Activated B cell treated with CpG ODN at 0.5 μM for 24 hours (primary cell): ENCODE measurements at regions not wholly inside any gene's neighbourhood (a gene's known extent, or its start where the extent isn't known, plus 50 kb on each side); places are given as distances from the start of the nearest gene placed in this dataset.

ENCODE experiments used
- ATAC-seq: fragments of 200-7000 bp; cut with Tn5 transposase; one replicate; pipeline ENCODE4 v1.10.0; 2021; ENCODE audit warnings: low read depth, mild to moderate bottlenecking, moderate library complexity
- CTCF ChIA-PET: fragments of 350-600 bp; sonication (Branson Sonifier 250); formaldehyde crosslinking; loops from one replicate; lab custom pipeline; 2021; ENCODE audit warnings: antibody characterized with exemption; lab: Charles Lee
- POLR2A ChIA-PET: fragments of 350-600 bp; sonication (Branson Sonifier 250); formaldehyde crosslinking; loops from one replicate; lab custom pipeline; 2021; ENCODE audit warnings: antibody characterized with exemption; lab: Charles Lee
- DNase-seq: peaks from one replicate; pipeline ENCODE4 v3.0.0; 2022
- H3K27ac Mint-ChIP-seq: one replicate; pipeline ENCODE4 v1.8.0; 2020; ENCODE audit warnings: mixed read lengths
- H3K27me3 Mint-ChIP-seq: one replicate; pipeline ENCODE4 v1.8.0; 2021; ENCODE audit warnings: mixed read lengths
- H3K36me3 Mint-ChIP-seq: one replicate; pipeline ENCODE4 v1.8.0; 2021; ENCODE audit warnings: low read depth, mixed read lengths
- H3K4me1 Mint-ChIP-seq: one replicate; pipeline ENCODE4 v1.8.0; 2021; ENCODE audit warnings: mixed read lengths
- H3K4me3 Mint-ChIP-seq: one replicate; pipeline ENCODE4 v1.8.0; 2020; ENCODE audit warnings: mild to moderate bottlenecking, mixed read lengths
- H3K9me3 Mint-ChIP-seq: one replicate; pipeline ENCODE4 v1.8.0; 2020; ENCODE audit warnings: mixed read lengths
- CTCF ChIP-seq: fragments of 200-600 bp; IDR thresholded peaks from one replicate; pipeline ENCODE4 v1.8.0; 2022; ENCODE audit warnings: antibody characterized with exemption, mild to moderate bottlenecking
- intact Hi-C: fragments of 100-400 bp; cut with micrococcal nuclease; formaldehyde crosslinking; loops from one replicate; pipeline ENCODE4 v1.15.1; 2024

- no peak for TF ChIP-seq CTCF
- ATAC-seq (no peak), DNase-seq (no peak)
- H3K36me3 Mint-ChIP-seq = no peaks in the 10 kb centered on the region
- no peak overlapping the region for H3K27ac Mint-ChIP-seq
- no peaks in the 10 kb centered on the region for H3K4me1 Mint-ChIP-seq
- H3K9me3 Mint-ChIP-seq = peaks cover 4% of the 10 kb centered on the region
- ChIA-PET POLR2A (interaction anchor here (0.6 kb wide), 1 partner anchor 13 kb away, joined by 4 read pairs; no protein-coding TSS in a partner anchor), CTCF (no interaction called here)
- no peaks in the 10 kb centered on the region for H3K27me3 Mint-ChIP-seq
- H3K4me3 Mint-ChIP-seq = no peak overlapping the region
- intact Hi-C loops = no loop called here
Measured at GRCh38 chr9:115169003-115169402, 51.0 kb upstream of the TNC start.

- Mint-ChIP-seq H3K27ac (no peak overlapping the region), H3K9me3 (peaks cover 4% of the 10 kb centered on the region), H3K4me3 (no peak overlapping the region), H3K27me3 (no peaks in the 10 kb centered on the region), H3K36me3 (no peaks in the 10 kb centered on the region), H3K4me1 (no peaks in the 10 kb centered on the region)
- ChIA-PET POLR2A (no interaction called here), CTCF (no interaction called here)
- no peak for ATAC-seq
- intact Hi-C loops = no loop called here
- no peak for TF ChIP-seq CTCF
- no peak for DNase-seq
Measured at GRCh38 chr9:115170358-115171073, 52.6 kb upstream of the TNC start.

GRCh38 chr9:115171921-115172388 is 54.0 kb upstream of the TNC start:
- Mint-ChIP-seq H3K27me3 (no peaks in the 10 kb centered on the region), H3K4me1 (no peaks in the 10 kb centered on the region), H3K9me3 (no peaks in the 10 kb centered on the region), H3K4me3 (no peak overlapping the region), H3K36me3 (no peaks in the 10 kb centered on the region), H3K27ac (no peak overlapping the region)
- ATAC-seq (no peak), DNase-seq (no peak)
- TF ChIP-seq CTCF = no peak
- ChIA-PET CTCF (no interaction called here), POLR2A (no interaction called here)
- intact Hi-C loops = no loop called here

- H3K27ac Mint-ChIP-seq = no peak overlapping the region
- ChIA-PET POLR2A (interaction anchor here (0.7 kb wide), 1 partner anchor 13 kb away, joined by 4 read pairs; no protein-coding TSS in a partner anchor), CTCF (no interaction called here)
- intact Hi-C loops = no loop called here
- no peaks in the 10 kb centered on the region for H3K27me3 Mint-ChIP-seq
- ATAC-seq (no peak), DNase-seq (no peak)
- no peak overlapping the region for H3K4me3 Mint-ChIP-seq
- no peak for TF ChIP-seq CTCF
- no peaks in the 10 kb centered on the region for H3K4me1 Mint-ChIP-seq
- no peaks in the 10 kb centered on the region for H3K36me3 Mint-ChIP-seq
- no peaks in the 10 kb centered on the region for H3K9me3 Mint-ChIP-seq
Measured at GRCh38 chr9:115182264-115182663, 64.3 kb upstream of the TNC start.

GRCh38 chr9:115183436-115183835 is 65.5 kb upstream of the TNC start:
- H3K27ac Mint-ChIP-seq = no peak overlapping the region
- H3K4me1 Mint-ChIP-seq = no peaks in the 10 kb centered on the region
- POLR2A ChIA-PET = no interaction called here
- DNase-seq (no peak), ATAC-seq (no peak)
- no peaks in the 10 kb centered on the region for H3K36me3 Mint-ChIP-seq
- no peaks in the 10 kb centered on the region for H3K9me3 Mint-ChIP-seq
- intact Hi-C loops = no loop called here
- CTCF ChIA-PET = no interaction called here
- H3K27me3 Mint-ChIP-seq = no peaks in the 10 kb centered on the region
- H3K4me3 Mint-ChIP-seq = no peak overlapping the region
- no peak for TF ChIP-seq CTCF
